Heart right ventricle (tissue), 16 donors: ENCODE measurements at regions not wholly inside any gene's neighbourhood (a gene's known extent, or its start where the extent isn't known, plus 50 kb on each side); places are given as distances from the start of the nearest gene placed in this dataset.

Experiments used
- ATAC-seq, 8 donors: fragments of 200-7000 bp; cut with Tn5 transposase; one replicate each; pipeline ENCODE4 v1.9.1; 2020; ENCODE audit warnings: mild to moderate bottlenecking in 8 of 8, moderate library complexity in 8 of 8, moderate number of reproducible peaks in 1 of 8
- DNase-seq, 2 donors: peaks; one replicate each; pipeline ENCODE4 v3.0.0-alpha.2; 2020
- H3K27ac ChIP-seq, 10 donors: fragments of 200-600 bp; sonication (generic) in 2 of 10; one replicate each; pipeline versions ENCODE4 v1.5.0 to v1.8.0; 2020 to 2022; ENCODE audit warnings: mild to moderate bottlenecking in 3 of 10
- H3K27me3 ChIP-seq, 7 donors: fragments of 200-600 bp; one replicate each; pipeline ENCODE4 v1.8.0; 2021 to 2022; ENCODE audit warnings: mild to moderate bottlenecking in 2 of 7
- H3K36me3 ChIP-seq, 9 donors: fragments of 200-600 bp; sonication (generic) in 1 of 9; one replicate each; pipeline versions ENCODE4 v1.5.0 to v1.8.0; 2020 to 2022; ENCODE audit warnings: mild to moderate bottlenecking in 2 of 9
- H3K4me1 ChIP-seq, 9 donors: fragments of 200-600 bp; sonication (generic) in 1 of 9; one replicate each; pipeline versions ENCODE4 v1.5.0 to v1.8.0; 2020 to 2022; ENCODE audit warnings: mild to moderate bottlenecking in 4 of 9
- H3K4me3 ChIP-seq, 10 donors: fragments of 200-600 bp; sonication (generic) in 2 of 10; one replicate each; pipeline versions ENCODE4 v1.5.0 to v1.8.0; 2020 to 2022; ENCODE audit warnings: mild to moderate bottlenecking in 7 of 10, moderate library complexity in 2 of 10
- H3K9me3 ChIP-seq, 11 donors: fragments of 200-600 bp in 10 of 11; sonication (generic) in 2 of 11; one replicate each; pipeline versions ENCODE4 v1.5.0 to v1.8.0; 2013 to 2022; ENCODE audit warnings: mild to moderate bottlenecking in 2 of 11, control low read depth in 1 of 11, moderate library complexity in 1 of 11
- WGBS, 2 donors: extraction: QIAGEN DNeasy Blood & Tissue Kit; methylation state at CpG; one replicate each; pipeline ENCODE4 v1.1.7; 2013; ENCODE audit warnings: inconsistent platforms in 1 of 2; 5-methylcytosine and 5-hydroxymethylcytosine counted together
- intact Hi-C, 10 donors: fragments of 100-400 bp; cut with DNase I; formaldehyde crosslinking; loops; one replicate each; pipeline versions ENCODE4 v1.11.1 to v1.14.2; 2022
- TF ChIP-seq, protein P1 (sequence below), 9 donors: fragments of 200-600 bp; sonication (generic) in 2 of 9; IDR thresholded peaks; one replicate each; pipeline versions ENCODE4 v1.5.0 to v1.8.0; 2021 to 2022; ENCODE audit warnings: antibody characterized with exemption in 9 of 9, mild to moderate bottlenecking in 5 of 9, moderate library complexity in 1 of 9
- donor health status: Arrhythmogenic right ventricular cardiomyopathy.
- donor health status: ischemic (EF 13 %, LVEDD 7.1; RV severe dilation, severe dysfunction).
- donor health status: healthy with polysubstance abuse.
- donor health status: DM: no; HTN: yes; CAD: no.
- donor health status: DM: no; HTN: no; CAD: no.
- donor health status: ischemic (EF 25% LVEDD 6.9; RV normal size, moderate dysfunction).
- donor health status: ischemic (EF 25% LVEDD 5.7; RV mildly dilated, moderate dysfunction).
- donor health status: healthy.
- donor health status: DM: yes; HTN: yes; CAD: no.
- donor health status: Ischemic cardiomyopathy.
- donor health status: ischemic (EF 35%, LVEDD 5.7; RV mildly dilated, moderate dysfunction).
- donor health status: nonischemic (EF 11% LVEDD 7.7; RV severe dilation, severe dysfunction).
- donor health status: DM: yes; HTN: yes; CAD: no.
- donor health status: PGD.
- donor health status: ischemic (EF 29% LVEDD 5.4; RV normal size, mild dysfunction).
- donor health status: nonischemic (EF 23%, LVEDD 6.1; RV moderate dilation, normal function).

DNA sequence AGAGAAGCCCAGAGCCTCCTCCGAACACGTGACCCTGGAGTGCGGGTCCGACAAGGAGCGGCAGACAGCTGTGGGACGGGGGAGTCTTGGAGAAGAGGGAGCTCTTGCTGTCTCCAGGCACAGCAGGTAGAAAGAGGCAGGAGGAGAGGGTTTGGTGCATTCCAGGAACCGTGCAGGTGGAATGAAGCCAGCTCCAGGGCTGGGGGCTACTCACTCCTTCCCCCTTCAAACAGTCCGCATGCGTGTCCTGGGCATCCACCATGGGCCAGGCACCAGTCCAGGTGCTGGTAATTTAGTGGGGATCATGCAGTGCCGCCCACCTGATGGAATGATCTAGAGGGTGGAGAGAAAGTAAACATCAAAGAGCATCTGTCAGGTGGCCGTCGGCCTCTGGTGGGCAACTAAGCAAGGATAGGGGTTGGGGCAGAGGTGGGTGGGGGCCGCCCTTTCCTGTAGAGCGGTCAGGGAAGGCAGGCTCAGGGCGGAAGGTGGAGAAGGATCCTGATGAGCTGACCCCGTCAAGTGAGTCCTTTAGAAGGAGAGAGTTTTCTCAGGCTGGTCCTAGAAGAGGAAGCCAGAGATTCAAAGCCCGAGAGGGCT, 850.0 kb downstream of the TBC1D22A start:
- no peak overlapping the region for H3K27ac ChIP-seq
- TF ChIP-seq, protein P1, sequence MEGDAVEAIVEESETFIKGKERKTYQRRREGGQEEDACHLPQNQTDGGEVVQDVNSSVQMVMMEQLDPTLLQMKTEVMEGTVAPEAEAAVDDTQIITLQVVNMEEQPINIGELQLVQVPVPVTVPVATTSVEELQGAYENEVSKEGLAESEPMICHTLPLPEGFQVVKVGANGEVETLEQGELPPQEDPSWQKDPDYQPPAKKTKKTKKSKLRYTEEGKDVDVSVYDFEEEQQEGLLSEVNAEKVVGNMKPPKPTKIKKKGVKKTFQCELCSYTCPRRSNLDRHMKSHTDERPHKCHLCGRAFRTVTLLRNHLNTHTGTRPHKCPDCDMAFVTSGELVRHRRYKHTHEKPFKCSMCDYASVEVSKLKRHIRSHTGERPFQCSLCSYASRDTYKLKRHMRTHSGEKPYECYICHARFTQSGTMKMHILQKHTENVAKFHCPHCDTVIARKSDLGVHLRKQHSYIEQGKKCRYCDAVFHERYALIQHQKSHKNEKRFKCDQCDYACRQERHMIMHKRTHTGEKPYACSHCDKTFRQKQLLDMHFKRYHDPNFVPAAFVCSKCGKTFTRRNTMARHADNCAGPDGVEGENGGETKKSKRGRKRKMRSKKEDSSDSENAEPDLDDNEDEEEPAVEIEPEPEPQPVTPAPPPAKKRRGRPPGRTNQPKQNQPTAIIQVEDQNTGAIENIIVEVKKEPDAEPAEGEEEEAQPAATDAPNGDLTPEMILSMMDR (IDR thresholded peaks at IDR 0.05): no peak
- H3K9me3 ChIP-seq: peaks cover 0 to 9% (median 0%) of the 10 kb centered on the region in 11 donors
- no peak overlapping the region for H3K4me3 ChIP-seq
- DNase-seq: no peak
- no peak for ATAC-seq
- WGBS, 2 donors: 73 to 75% methylated on average over 17 of the region's 17 CpGs
- intact Hi-C loops: no loop called here
- H3K36me3 ChIP-seq: no peaks in the 10 kb centered on the region
- no peaks in the 10 kb centered on the region for H3K4me1 ChIP-seq
- peaks cover 0 to 41% (median 25%) of the 10 kb centered on the region in 7 donors for H3K27me3 ChIP-seq

DNA sequence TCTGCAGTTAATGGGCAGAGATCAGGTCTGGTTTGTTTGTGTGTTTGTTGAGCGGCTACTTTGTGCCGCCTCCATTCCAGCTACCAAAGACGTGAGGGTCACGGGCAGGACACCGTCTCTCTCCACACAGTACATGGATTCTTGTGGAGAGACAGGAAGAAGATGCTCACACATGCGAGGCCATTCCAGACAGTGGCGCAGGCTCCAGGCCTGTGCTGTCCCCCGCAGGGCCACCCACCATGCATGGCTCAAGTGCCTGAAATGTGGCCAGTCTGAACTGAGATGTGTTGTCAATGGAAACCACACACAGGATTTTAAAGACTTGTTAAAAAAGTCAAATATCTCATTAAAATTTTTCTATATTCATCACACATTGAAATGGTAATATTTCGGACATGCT, 848.3 kb downstream of the TBC1D22A start:
- Histone ChIP-seq H3K9me3 (peaks cover 0 to 9% (median 0%) of the 10 kb centered on the region in 11 donors), H3K27ac (no peak overlapping the region), H3K36me3 (no peaks in the 10 kb centered on the region), H3K27me3 (peaks cover 0 to 32% (median 13%) of the 10 kb centered on the region in 7 donors), H3K4me1 (no peaks in the 10 kb centered on the region), H3K4me3 (no peak overlapping the region)
- no peak for ATAC-seq
- intact Hi-C loops: no loop called here
- WGBS, 2 donors: 90 to 92% methylated on average over 9 of the region's 9 CpGs
- no peak for DNase-seq
- TF ChIP-seq, protein P1 (IDR thresholded peaks at IDR 0.05): no peak

DNA sequence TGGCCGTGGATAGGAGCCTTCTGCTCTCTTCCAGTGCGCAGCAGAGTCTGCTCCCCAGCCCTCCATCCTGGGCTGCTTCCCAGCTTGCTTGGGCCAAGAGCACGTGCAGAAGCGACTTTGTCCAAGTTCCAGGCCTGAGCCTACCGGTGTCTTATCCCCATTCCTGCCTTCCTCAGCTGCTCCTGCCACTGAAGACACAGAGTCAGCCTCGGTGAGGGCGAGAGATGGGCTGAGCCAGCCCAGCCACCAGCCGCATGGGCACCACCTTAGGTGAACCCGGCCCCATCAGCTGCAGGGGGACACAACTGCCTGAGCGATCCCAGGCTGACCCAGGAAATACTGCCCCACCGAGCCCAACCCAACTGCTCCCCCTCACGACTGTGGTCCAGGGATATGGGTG, 847.8 kb downstream of the TBC1D22A start:
- H3K27me3 ChIP-seq: peaks cover 0 to 34% (median 13%) of the 10 kb centered on the region in 7 donors
- H3K4me1 ChIP-seq: no peaks in the 10 kb centered on the region
- ATAC-seq (no peak), DNase-seq (no peak)
- intact Hi-C loops: no loop called here
- no peak overlapping the region for H3K27ac ChIP-seq
- H3K4me3 ChIP-seq: no peak overlapping the region
- peaks cover 0 to 9% (median 0%) of the 10 kb centered on the region in 11 donors for H3K9me3 ChIP-seq
- H3K36me3 ChIP-seq: no peaks in the 10 kb centered on the region
- TF ChIP-seq, protein P1 (IDR thresholded peaks at IDR 0.05): no peak
- WGBS, 2 donors: 86% methylated on average over 12 of the region's 12 CpGs

DNA sequence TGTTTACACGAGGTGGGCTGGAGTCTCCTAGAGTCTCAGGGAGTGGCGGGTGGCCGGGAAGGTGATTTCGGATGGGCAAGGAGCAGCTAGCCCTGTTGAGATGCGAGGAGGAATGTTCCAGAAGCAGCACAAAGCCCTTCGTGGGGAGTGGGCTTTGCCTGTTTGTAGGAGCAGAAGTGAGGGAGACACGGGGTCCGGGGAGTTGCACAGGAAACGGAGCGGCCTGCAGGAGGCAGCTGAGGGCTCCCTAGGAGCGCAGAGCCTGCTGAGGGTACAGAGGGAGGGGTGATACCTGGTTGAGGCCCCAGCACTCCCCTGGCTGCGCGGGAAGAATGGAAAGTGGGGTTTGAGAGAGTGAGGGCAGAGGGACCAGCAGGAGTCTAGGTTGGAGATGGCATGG, 847.2 kb downstream of the TBC1D22A start:
- TF ChIP-seq, protein P1 (IDR thresholded peaks at IDR 0.05): no peak
- no peak overlapping the region for H3K27ac ChIP-seq
- intact Hi-C loops: no loop called here
- no peaks in the 10 kb centered on the region for H3K4me1 ChIP-seq
- H3K9me3 ChIP-seq: peaks cover 0 to 9% (median 0%) of the 10 kb centered on the region in 11 donors
- no peaks in the 10 kb centered on the region for H3K36me3 ChIP-seq
- H3K4me3 ChIP-seq: no peak overlapping the region
- 71 to 74% methylated on average over 13 of the region's 13 CpGs for WGBS, 2 donors
- DNase-seq (no peak), ATAC-seq (no peak)
- peaks cover 0 to 32% (median 13%) of the 10 kb centered on the region in 7 donors for H3K27me3 ChIP-seq
